NCI-H1092 (cell line): ENCODE measurements at regions not wholly inside any gene's neighbourhood (a gene's known extent, or its start where the extent isn't known, plus 50 kb on each side); places are given as distances from the start of the nearest gene placed in this dataset.

Experiments
- DNase-seq: peaks from one replicate; lab custom pipeline; 2025; lab: John Stamatoyannopoulos, UW

DNA sequence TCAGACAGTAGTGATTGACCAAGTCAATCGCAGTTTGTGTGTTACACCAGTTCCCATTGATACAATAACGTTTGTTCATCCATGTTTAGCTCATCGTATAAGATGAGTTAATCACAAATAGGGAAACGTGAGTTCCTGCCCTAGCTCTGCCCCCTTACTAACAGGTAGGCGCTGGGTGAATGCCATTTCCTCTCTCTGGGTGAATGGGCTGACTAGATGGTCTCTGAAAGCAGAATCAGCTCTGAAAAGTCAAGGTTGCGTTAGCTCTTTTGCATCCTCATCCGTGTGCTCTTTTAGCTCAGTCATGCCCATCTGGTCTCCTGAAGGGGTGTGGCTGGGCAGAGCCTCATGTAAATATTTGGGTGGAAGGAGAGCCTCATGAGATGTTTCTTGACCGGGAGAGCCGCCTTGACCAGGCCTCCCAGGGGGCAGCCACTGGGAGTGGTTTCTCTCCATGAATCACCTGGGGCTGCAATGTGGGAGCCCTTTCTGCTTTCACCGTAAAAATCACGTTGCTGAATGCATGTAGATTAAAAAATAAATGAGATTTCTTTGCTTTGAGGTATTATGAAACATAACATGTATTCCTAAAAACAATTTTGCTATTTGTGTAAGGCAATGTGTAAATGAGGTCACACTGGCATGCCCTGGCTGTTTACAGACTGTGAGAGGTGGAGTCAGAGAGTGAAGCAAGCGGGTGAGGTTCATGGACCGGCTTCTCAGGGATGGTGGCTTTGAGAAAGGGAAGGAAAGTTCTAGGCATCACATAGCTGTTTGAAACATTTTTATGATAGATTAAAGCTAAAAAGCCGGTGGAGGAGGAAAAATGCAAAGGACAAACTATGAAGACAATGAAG is 108.4 kb upstream of the RASGRP1 start:
- DNase-seq = no peak

- DNase-seq = no peak
Observed at GRCh38 chr15:38674448-38674847, 109.8 kb upstream of the RASGRP1 start.

- no peak for DNase-seq
Observed at GRCh38 chr15:38678281-38678680, 113.7 kb upstream of the RASGRP1 start.

- DNase-seq = no peak
Observed at GRCh38 chr15:38680775-38681174, 116.2 kb upstream of the RASGRP1 start.

- DNase-seq = no peak
Observed at GRCh38 chr15:38682363-38682762, 117.7 kb upstream of the RASGRP1 start.

DNA sequence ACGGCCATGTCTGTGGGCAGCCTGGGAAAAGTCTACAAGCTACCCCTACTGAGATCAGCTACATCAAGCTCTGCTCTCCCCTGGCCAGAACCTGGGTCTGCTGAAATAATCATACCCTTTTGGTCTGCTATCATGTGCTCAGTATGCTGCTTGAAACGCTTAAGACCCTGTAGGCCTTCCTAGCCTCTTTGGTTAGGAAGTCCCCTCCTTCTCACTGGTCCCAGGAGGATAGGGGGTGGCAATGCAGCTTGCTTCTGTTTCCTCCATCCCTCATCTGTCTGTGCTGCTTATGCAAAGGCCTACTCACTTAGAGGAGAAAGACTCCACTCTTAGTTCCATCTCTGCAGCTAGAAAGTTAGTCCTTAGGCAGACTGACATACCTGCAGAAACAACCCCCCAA is 118.2 kb upstream of the RASGRP1 start:
- no peak for DNase-seq

- no peak for DNase-seq
Observed at GRCh38 chr15:38683382-38684242, 119.0 kb upstream of the RASGRP1 start.

DNA sequence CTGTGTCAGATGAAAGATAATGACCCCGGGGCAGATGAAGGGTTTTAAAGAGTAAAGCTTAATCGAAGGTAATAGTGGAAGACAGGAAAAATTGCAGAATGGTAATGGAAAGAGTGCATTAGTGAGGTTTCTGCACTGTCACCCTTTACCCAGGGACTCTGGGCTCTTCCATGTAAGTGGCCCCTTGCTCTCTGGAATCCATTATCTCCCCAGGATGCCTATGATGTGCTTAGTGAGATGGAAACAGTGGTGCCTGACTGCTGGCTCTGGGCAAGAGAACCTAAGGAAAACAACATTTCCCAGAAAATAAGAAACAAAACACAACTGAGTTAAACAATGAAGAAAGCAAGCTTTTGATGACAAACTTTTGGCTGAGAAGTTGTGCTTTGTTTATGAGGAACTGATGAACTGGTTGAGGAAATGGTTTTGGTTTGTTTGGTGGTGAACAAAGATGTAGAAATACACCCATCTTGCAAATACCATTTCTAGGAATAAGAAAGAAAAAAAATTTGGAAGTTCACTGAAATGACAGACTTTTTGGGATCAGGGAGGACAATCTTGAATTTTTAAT is 119.9 kb upstream of the RASGRP1 start:
- no peak for DNase-seq

DNA sequence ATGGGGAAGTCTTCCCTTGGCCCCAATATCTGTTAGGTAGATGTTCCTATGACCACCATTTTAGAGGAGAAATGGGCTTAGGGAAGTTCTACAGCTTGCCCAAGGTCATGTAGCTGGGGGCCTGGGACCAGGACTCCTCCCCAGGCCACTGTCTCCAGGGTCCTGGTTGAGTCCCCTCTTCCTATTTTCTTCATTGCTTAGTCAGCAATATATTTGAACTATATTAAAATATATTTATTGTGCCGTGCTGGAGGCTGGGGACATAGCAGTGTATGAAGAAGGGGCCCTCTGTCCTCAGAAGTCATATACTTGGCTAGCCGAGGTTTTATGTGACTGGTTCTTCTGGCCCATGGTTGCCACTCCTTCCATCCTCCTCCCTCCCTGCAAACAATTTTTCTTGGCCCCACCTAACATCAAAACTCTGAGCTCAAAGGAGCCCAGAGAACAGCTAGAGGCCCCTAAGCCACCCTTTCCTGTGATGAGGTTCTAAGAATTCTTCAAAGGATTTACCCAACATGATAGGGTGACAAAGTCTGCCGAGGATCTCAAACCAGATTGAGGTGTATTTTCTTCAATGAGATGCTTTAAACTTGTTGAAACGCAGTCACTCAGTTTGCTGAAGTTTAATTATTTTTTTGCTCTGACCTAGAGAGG is 121.2 kb upstream of the RASGRP1 start:
- no peak for DNase-seq

DNA sequence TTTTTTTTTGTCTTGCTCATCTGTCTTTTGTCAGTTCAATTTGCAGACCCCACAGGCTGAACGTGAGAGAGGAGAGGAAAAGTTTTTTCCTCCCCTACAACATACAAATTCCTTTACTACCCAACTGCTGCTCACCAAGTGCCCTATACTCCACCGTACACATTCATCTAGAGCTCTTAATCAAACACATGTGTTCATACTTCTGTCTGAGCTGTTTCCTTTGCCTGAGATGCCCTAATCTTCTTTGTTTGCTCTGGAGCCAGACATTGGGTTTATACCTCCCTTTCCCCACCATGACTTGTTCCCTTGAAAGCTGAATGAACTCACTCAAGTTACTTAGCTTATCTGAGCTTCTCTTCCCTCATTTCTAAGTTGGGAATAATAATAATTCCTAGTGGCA is 122.7 kb upstream of the RASGRP1 start:
- DNase-seq = no peak

GRCh38 chr15:38687775-38688495 is 123.3 kb upstream of the RASGRP1 start:
- no peak for DNase-seq

GRCh38 chr15:38688761-38689160 is 124.1 kb upstream of the RASGRP1 start:
- no peak for DNase-seq

DNA sequence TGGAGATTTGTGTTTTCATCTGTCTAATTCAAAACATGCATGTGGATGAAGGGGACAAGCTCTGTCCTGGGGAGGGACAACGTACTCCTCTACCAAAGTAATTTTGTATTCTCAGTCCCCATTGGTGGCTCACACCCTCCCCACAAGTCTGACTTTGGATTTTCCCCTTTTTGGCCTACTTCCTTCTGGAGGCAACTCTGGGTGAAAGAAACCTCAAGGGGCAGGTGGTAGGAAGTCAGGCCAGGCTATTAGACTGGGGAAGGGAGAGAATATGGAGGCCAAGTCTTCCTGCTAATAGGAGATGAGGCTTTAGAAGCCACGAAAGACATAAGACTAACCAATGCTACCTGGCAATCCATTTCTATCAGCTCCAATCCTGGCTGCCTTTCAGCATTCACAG is 124.9 kb upstream of the RASGRP1 start:
- DNase-seq = no peak

DNA sequence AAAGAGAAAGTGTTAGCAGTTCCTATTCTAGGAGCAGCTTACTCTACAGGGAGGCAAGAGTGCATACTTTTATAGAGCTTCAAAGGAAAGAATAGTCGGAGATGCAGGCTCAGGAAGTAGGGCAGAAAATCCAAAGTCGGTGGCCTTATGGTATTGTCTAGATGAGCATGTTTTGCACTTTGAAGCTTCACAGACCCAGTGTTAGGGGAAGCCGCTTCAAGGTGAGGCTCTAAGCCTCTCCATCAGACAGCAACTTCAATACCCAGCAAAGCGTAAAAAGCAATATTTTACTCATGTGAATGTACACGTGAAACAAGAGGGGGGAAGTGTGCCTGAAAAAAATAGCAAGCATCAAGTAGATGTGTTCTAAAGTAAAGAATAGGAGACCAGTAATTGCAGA is 125.6 kb upstream of the RASGRP1 start:
- no peak for DNase-seq

DNA sequence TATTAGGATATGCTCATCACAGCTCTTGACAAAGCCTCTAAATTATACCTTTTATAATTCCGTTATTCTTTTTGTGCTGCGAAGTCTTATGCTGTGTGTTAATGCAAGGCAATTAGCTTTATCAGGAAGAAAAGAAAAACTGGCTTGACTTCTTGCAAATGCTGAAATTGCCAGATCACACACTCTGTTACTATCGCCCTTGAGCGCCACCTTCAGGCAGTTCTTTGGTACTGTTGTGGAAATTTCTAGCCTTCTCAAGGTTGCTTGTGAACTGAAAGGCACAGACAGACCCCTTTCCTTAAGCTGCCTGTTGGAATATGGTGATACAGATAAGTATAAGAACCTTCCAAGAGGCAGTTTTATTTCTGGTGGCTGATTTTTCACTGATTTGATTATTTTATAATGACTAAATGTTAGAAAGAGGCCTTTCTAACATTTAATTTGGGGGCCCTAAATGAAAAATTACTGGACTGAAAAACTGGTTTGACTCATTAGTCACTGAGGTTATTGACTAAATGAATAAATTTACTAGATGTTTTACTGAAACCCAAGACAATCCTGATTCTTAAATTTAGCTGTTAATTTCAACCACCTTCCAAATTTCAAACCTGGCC is 126.2 kb upstream of the RASGRP1 start:
- peak; percentile 13 for DNase-seq

- DNase-seq = no peak
Observed at GRCh38 chr15:38691377-38691776, 126.8 kb upstream of the RASGRP1 start.

- no peak for DNase-seq
Observed at GRCh38 chr15:38691965-38692788, 127.6 kb upstream of the RASGRP1 start.

- no peak for DNase-seq
Observed at GRCh38 chr15:38692789-38693062, 128.1 kb upstream of the RASGRP1 start.

- DNase-seq = no peak
Observed at GRCh38 chr15:38695249-38696108, 130.9 kb upstream of the RASGRP1 start.
